Stimulated activated CD4-positive, alpha-beta T cell treated with anti-CD3 and anti-CD28 coated beads, Interleukin-12 subunit alpha, Interleukin-12 subunit beta, amount 100 ng/mL, for 48 hours (primary cell): ENCODE measurements at regions not wholly inside any gene's neighbourhood (a gene's known extent, or its start where the extent isn't known, plus 50 kb on each side); places are given as distances from the start of the nearest gene placed in this dataset.

Experiments
- DNase-seq, 3 donors: peaks; one replicate each; pipeline ENCODE4 v3.0.0-alpha.2; 2020; ENCODE audit warnings: low read depth in 2 of 3, low spot score in 1 of 3

GRCh38 chr16:64826374-64826773 is 295.5 kb downstream of the CDH11 start:
- DNase-seq = no peak

- no peak for DNase-seq
Measured at GRCh38 chr16:64823481-64824075, 298.3 kb downstream of the CDH11 start.

- DNase-seq = no peak
Measured at GRCh38 chr16:64809876-64810629, 311.8 kb downstream of the CDH11 start.

- no peak for DNase-seq
Measured at GRCh38 chr16:64808474-64808873, 313.4 kb downstream of the CDH11 start.

- DNase-seq = no peak
Measured at GRCh38 chr16:64791756-64792155, 330.1 kb downstream of the CDH11 start.

- no peak for DNase-seq
Measured at GRCh38 chr16:64784635-64785034, 337.2 kb downstream of the CDH11 start.

- DNase-seq = no peak
Measured at GRCh38 chr16:64782484-64782883, 339.4 kb downstream of the CDH11 start.

GRCh38 chr16:64780445-64780844 is 341.4 kb downstream of the CDH11 start:
- DNase-seq = no peak

GRCh38 chr16:64778777-64779176 is 343.1 kb downstream of the CDH11 start:
- no peak for DNase-seq

GRCh38 chr16:64773638-64774037 is 348.2 kb downstream of the CDH11 start:
- DNase-seq = no peak

GRCh38 chr16:64773184-64773583 is 348.7 kb downstream of the CDH11 start:
- no peak for DNase-seq

GRCh38 chr16:64771273-64771672 is 350.6 kb downstream of the CDH11 start:
- DNase-seq = no peak

GRCh38 chr16:64762211-64762610 is 359.7 kb downstream of the CDH11 start:
- DNase-seq = no peak

- no peak for DNase-seq
Measured at GRCh38 chr16:64754279-64754678, 367.6 kb downstream of the CDH11 start.

GRCh38 chr16:64751906-64752305 is 370.0 kb downstream of the CDH11 start:
- no peak for DNase-seq

GRCh38 chr16:64749346-64749745 is 372.5 kb downstream of the CDH11 start:
- DNase-seq = no peak

GRCh38 chr16:64745258-64745930 is 376.5 kb downstream of the CDH11 start:
- no peak for DNase-seq

- no peak for DNase-seq
Measured at GRCh38 chr16:64742455-64743223, 379.2 kb downstream of the CDH11 start.

GRCh38 chr16:64740261-64740660 is 381.6 kb downstream of the CDH11 start:
- DNase-seq = no peak

- DNase-seq = no peak
Measured at GRCh38 chr16:64738321-64738960, 383.4 kb downstream of the CDH11 start.

GRCh38 chr16:64736857-64737256 is 385.0 kb downstream of the CDH11 start:
- DNase-seq = no peak
